ENCODE measurements at regions not wholly inside any gene's neighbourhood (a gene's known extent, or its start where the extent isn't known, plus 50 kb on each side); places are given as distances from the start of the nearest gene placed in this dataset.

DNA sequence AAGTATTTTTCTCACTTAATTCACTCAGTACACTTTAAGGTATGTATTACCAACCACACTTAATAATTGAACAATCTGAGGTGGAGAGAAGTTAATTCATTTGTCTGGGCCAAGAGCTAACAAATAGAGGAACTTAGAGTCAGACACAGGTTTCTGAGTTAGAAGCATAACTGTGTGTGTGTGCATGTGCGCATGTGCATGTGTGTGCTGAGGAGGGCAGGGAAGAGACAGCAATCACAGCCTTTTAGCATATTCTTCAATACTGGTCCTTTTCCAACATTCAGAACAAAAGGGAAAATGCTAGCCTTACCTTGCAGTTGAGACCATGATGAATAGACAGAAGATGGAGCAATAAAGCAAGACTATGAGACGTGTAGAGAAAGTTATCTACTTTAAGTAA is 136.2 kb upstream of the ATP5MC3 start:
- no peaks in the 10 kb centered on the region for H3K36me3 ChIP-seq (ENCODE audit: low read depth)
- TF ChIP-seq, protein P1, sequence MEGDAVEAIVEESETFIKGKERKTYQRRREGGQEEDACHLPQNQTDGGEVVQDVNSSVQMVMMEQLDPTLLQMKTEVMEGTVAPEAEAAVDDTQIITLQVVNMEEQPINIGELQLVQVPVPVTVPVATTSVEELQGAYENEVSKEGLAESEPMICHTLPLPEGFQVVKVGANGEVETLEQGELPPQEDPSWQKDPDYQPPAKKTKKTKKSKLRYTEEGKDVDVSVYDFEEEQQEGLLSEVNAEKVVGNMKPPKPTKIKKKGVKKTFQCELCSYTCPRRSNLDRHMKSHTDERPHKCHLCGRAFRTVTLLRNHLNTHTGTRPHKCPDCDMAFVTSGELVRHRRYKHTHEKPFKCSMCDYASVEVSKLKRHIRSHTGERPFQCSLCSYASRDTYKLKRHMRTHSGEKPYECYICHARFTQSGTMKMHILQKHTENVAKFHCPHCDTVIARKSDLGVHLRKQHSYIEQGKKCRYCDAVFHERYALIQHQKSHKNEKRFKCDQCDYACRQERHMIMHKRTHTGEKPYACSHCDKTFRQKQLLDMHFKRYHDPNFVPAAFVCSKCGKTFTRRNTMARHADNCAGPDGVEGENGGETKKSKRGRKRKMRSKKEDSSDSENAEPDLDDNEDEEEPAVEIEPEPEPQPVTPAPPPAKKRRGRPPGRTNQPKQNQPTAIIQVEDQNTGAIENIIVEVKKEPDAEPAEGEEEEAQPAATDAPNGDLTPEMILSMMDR (IDR thresholded peaks at IDR 0.05) = no peak
- H3K4me3 ChIP-seq = no peak overlapping the region
- no peaks in the 10 kb centered on the region for H3K4me1 ChIP-seq (ENCODE audit: low read depth)
- ATAC-seq (no peak), DNase-seq (no peak)
- intact Hi-C loops (cut with DNase I, micrococcal nuclease) = no loop called here
- no peaks in the 10 kb centered on the region for H3K9me3 ChIP-seq

DNA sequence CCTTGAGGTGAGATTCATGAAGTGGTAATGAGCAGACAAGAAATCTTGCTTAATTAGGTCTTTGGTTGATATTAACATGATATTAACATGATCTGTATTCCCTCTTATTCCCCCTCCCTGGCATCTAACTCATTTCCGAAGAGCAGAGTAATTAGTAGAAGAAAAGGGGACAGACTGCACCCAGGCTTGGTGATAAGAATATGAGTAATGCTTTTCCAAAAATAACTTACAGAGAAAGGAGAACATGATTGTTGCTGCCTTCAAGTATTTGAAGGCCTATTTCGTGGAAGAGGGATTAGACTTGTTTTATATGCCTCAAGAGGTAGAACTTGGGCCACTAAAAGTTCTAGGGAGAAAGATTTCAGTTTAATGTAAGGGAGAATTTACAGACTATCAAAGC is 130.6 kb upstream of the ATP5MC3 start:
- ATAC-seq = no peak
- intact Hi-C loops (cut with DNase I, micrococcal nuclease) = no loop called here
- TF ChIP-seq, protein P1 (IDR thresholded peaks at IDR 0.05) = no peak

DNA sequence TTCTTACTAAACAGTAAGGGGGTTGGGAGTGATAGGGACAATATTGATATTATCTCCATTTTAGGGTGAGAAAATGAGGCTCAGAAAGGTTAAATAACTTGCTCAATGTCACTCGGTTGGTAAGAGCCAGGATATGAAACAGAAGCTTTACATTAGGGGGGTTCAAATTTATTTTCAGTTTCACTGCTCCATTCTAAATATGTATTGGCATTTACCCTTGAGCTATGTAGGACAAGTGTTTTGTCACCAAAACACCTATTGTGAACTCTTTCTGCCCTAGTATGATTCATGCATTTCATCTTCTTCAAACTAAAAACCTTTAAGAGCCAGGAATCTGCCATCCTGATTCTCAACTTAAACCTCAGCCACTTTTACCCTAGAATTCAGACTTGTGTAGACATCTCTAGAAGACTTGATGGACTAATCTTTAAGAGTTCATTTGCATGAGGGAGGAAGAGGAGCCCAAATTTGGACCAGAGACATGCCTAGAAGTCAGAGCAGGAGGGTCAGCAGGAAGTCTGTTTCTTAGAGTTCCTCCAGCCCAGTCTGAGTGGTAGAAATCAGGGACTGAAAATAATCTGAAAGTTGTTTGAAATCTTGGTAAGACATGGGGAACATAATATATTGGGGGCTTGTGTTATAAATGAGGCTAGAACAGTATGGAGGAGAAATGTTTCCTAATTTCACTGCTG is 129.4 kb upstream of the ATP5MC3 start:
- no peak for DNase-seq
- Histone ChIP-seq H3K36me3 (ENCODE audit: low read depth) (no peaks in the 10 kb centered on the region), H3K9me3 (no peaks in the 10 kb centered on the region), H3K4me3 (no peak overlapping the region), H3K4me1 (ENCODE audit: low read depth) (no peaks in the 10 kb centered on the region)
- TF ChIP-seq, protein P1 (IDR thresholded peaks at IDR 0.05) = no peak
- ATAC-seq = no peak
- intact Hi-C loops (cut with DNase I, micrococcal nuclease) = no loop called here

More for the DNA sequence above, 130.6 kb upstream of the ATP5MC3 start:
- no peaks in the 10 kb centered on the region for H3K4me1 ChIP-seq (ENCODE audit: low read depth)
- DNase-seq = no peak
- H3K9me3 ChIP-seq = no peaks in the 10 kb centered on the region
- H3K4me3 ChIP-seq = no peak overlapping the region
- no peaks in the 10 kb centered on the region for H3K36me3 ChIP-seq (ENCODE audit: low read depth)

DNA sequence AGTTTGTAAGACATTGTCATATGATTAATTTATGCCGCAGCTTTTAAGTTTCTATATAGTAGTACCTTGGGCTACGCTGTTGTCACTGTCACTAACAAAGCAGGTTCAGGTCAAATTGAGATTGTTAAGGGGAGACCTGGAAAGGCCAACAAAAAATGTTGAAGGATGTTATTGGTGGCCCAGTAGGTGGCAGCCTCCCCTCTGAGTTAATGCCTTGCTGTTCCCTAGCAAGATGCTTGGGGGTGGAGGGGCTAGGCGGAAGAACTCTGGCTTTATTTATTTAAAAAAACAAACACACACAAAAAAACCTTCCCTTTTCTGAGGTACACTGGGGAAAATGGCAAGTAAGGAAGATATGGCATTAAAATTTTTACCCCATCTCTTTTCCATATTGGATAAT is 128.3 kb upstream of the ATP5MC3 start:
- Histone ChIP-seq H3K9me3 (no peaks in the 10 kb centered on the region), H3K36me3 (ENCODE audit: low read depth) (no peaks in the 10 kb centered on the region), H3K4me1 (ENCODE audit: low read depth) (no peaks in the 10 kb centered on the region), H3K4me3 (no peak overlapping the region)
- DNase-seq = peak in 1 of 3 donors; percentile 9
- ATAC-seq = no peak
- intact Hi-C loops (cut with DNase I, micrococcal nuclease) = no loop called here
- TF ChIP-seq, protein P1 (IDR thresholded peaks at IDR 0.05) = no peak

DNA sequence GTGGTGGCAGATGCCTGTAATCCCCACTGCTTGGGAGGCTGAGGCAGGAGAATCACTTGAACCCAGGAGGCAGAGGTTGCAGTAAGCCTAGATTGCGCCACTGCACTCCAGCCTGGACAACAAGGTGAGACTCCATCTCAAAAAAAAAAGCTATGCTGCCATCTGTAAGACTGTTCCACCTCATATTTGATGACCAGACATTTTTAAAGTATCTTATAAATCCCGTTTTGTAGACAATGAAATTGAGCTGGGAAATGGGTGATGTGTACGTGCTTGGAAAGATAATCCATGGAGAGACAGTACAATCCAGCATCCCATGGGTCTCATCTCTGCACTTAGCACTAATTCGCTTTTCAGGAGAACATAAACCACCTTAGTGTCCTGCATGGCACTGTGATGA is 126.5 kb upstream of the ATP5MC3 start:
- no peaks in the 10 kb centered on the region for H3K4me1 ChIP-seq (ENCODE audit: low read depth)
- no peak for ATAC-seq
- H3K4me3 ChIP-seq = no peak overlapping the region
- no peaks in the 10 kb centered on the region for H3K36me3 ChIP-seq (ENCODE audit: low read depth)
- DNase-seq = no peak
- H3K9me3 ChIP-seq = no peaks in the 10 kb centered on the region
- intact Hi-C loops (cut with DNase I, micrococcal nuclease) = no loop called here
- TF ChIP-seq, protein P1 (IDR thresholded peaks at IDR 0.05) = no peak

DNA sequence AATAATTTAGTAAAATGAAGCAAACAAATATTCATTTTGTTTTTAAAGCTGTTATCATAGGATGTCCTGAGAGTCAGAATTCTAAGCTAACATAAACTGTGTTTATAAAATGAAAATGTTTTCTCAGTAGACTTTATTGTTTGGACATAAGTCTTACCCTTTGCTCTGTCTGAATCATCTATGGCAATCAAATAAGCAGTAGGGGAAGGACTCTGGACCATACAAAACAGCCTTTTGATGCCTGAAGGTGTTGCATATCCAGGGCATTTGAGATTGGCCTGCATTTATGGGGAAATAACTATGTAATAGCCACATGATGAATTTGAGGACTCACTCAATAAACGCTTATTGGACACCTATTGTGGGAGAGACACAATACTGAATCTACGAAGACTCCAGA is 123.0 kb upstream of the ATP5MC3 start:
- intact Hi-C loops (cut with DNase I, micrococcal nuclease) = no loop called here
- Histone ChIP-seq H3K9me3 (no peaks in the 10 kb centered on the region), H3K36me3 (ENCODE audit: low read depth) (no peaks in the 10 kb centered on the region), H3K4me3 (no peak overlapping the region), H3K4me1 (ENCODE audit: low read depth) (no peaks in the 10 kb centered on the region)
- TF ChIP-seq, protein P1 (IDR thresholded peaks at IDR 0.05) = no peak
- peak; percentile 63 for ATAC-seq
- no peak for DNase-seq

Measured in mucosa of descending colon (tissue), 3 donors.